ENCODE measurements at regions not wholly inside any gene's neighbourhood (a gene's known extent, or its start where the extent isn't known, plus 50 kb on each side); places are given as distances from the start of the nearest gene placed in this dataset.
"Not testable (repeated sequence)": the region's sequence is repeated elsewhere in the genome, so short reads cannot be mapped to it uniquely, and the experiment has no call there.

DNA sequence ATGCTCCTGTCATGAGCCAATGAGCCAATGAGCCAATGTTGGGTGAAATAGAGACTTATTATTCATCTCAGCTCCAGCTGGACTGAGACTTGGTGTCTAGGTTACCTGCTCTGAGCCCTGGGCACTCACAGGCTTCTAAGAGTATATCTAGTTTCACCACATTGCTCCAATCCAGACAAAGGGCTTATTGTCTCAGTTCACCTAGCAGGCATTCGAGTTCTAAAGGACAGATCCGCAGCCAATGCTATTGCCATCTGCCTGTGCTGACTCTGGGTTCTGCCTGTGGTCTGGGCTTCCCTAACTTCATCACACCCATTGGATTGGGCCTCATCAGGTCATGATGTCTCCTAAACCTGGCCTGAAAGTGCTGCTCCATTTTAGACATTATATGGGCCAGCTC is 66.1 kb upstream of the HS3ST4 start:
- no peak overlapping the region for H3K4me3 ChIP-seq (ENCODE audit: low read depth, low read length)
- TF ChIP-seq, protein P1, sequence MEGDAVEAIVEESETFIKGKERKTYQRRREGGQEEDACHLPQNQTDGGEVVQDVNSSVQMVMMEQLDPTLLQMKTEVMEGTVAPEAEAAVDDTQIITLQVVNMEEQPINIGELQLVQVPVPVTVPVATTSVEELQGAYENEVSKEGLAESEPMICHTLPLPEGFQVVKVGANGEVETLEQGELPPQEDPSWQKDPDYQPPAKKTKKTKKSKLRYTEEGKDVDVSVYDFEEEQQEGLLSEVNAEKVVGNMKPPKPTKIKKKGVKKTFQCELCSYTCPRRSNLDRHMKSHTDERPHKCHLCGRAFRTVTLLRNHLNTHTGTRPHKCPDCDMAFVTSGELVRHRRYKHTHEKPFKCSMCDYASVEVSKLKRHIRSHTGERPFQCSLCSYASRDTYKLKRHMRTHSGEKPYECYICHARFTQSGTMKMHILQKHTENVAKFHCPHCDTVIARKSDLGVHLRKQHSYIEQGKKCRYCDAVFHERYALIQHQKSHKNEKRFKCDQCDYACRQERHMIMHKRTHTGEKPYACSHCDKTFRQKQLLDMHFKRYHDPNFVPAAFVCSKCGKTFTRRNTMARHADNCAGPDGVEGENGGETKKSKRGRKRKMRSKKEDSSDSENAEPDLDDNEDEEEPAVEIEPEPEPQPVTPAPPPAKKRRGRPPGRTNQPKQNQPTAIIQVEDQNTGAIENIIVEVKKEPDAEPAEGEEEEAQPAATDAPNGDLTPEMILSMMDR (IDR thresholded peaks at IDR 0.05; ENCODE audit: insufficient read depth, low read length), result no peak
- no peak for DNase-seq (ENCODE audit: low read depth)

DNA sequence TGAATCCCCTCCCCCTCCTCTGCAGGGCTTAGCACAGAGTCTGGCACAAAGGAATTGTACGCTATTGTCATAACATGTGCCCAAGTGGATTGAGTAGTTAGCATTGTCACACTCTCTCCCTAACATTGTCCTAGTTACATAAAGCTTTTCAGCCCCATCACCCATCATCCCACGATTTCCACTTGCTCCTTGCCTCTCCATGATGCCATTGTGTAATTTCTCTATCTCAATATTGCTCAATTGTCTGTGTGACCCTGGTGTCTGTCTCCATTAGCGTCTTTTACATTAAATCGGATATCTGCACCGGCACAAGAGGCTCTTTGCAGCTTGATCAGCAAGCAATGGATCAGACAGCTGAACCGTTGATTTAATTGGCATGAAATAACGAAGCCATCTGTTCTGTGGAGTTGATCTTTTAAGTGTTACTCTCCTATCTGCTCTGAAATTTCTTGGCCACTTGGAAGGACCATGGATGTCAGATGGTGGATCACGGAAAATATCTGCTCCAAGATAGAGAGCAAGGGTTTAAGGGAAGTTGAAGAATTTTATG is 77.0 kb upstream of the HS3ST4 start:
- H3K4me3 ChIP-seq (ENCODE audit: low read depth, low read length), result no peak overlapping the region
- TF ChIP-seq, protein P1 (IDR thresholded peaks at IDR 0.05; ENCODE audit: insufficient read depth, low read length), result no peak
- no peak for DNase-seq (ENCODE audit: low read depth)

DNA sequence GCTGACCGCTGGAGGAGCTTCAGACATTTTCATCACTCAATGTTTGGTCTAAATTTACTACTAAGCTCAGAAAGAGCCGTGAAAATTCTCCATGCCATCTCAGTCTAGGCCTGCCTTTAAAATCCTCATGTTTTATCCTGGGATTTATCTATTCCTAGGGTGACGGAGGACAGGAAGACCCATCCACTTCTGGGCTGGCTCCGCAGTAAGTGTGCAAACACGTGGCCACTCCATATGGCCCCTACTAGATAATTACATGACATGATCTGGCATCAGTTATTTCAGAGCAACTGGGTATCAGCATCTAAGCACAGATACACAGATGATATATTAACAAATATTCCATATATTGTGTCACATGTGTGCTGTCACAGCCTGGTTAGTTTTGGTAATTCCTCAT is 77.8 kb upstream of the HS3ST4 start:
- TF ChIP-seq, protein P1 (IDR thresholded peaks at IDR 0.05; ENCODE audit: insufficient read depth, low read length), result no peak
- H3K4me3 ChIP-seq (ENCODE audit: low read depth, low read length), result no peak overlapping the region
- DNase-seq (ENCODE audit: low read depth), result no peak

DNA sequence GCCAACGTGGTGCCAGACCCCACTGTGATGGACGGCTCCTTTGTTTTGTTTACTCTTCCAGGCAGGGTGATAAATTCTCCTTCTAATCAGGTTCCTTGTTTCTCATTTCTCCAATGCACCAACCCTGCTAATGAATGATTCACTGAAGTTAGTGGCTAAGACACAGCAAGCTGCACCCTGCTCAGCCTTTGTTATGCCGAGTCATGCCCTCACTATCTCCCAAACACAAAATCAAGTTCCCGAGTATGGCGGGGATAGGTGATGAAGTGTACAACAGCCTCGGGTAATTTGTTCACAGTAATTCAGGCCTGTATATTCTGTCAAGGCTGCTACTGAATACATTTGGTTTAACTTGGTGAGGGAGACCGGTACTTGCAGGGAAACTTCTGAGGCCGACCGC is 83.8 kb upstream of the HS3ST4 start:
- no peak overlapping the region for H3K4me3 ChIP-seq (ENCODE audit: low read depth, low read length)
- TF ChIP-seq, protein P1 (IDR thresholded peaks at IDR 0.05; ENCODE audit: insufficient read depth, low read length), result no peak
- no peak for DNase-seq (ENCODE audit: low read depth)

DNA sequence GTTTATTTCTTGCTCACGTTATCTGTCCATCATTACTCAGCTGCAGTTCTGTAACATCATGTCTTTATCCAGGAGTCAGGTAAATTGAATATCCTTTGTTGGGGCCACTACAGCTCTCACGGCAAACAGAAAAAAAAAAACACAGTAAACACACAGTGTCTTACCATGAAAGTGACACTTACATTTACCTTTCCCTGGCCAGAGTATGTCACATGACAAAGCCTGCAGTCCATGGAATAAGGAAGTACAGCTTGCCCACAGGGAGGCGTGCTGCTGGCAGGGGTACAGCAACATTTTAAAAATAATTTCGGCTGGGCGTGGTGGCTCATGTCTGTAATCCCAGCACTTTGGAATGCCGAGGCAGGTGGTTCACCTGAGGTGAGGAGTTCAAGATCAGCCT is 85.7 kb upstream of the HS3ST4 start:
- TF ChIP-seq, protein P1 (IDR thresholded peaks at IDR 0.05; ENCODE audit: insufficient read depth, low read length), result no peak
- DNase-seq (ENCODE audit: low read depth), result no peak
- no peak overlapping the region for H3K4me3 ChIP-seq (ENCODE audit: low read depth, low read length)

DNA sequence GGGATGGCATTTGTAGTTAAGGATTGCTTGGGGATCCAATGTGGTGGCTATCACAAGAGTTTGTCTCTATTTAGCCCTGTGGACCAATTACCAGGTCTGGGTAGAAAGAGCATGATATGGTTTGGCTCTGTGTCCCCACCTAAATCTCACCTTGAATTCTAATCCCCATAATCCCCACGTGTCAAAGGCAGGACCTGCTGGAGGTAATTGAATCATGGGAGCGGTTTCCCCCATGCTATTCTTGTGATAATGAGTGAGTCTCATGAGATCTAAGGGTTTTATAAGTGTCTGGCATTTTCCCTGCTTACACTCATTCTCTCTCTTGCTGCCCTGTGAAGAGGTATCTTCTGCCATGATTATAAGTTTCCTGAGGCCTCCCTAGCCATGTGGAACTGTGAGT is 86.4 kb upstream of the HS3ST4 start:
- DNase-seq (ENCODE audit: low read depth), result no peak

DNA sequence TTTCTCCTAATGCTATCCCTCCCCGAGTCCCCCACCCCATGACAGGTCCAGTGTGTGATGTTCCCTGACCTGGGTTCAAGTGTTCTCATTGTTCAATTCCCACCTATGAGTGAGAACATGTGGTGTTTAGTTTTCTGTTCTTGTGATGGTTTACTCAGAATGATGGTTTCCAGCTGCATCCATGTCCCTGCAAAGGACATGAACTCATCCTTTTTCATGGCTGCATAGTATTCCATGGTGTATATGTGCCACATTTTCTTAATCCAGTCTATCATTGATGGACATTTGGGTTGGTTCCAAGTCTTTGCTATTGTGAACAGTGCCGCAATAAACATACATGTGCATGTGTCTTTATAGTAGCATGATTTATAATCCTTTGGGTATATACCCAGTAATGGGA is 90.5 kb upstream of the HS3ST4 start:
- not testable (repeated sequence) for DNase-seq (ENCODE audit: low read depth); H3K4me3 ChIP-seq (ENCODE audit: low read depth, low read length)

More for the DNA sequence above, 86.4 kb upstream of the HS3ST4 start:
- TF ChIP-seq, protein P1 (IDR thresholded peaks at IDR 0.05; ENCODE audit: insufficient read depth, low read length), result no peak
- no peak overlapping the region for H3K4me3 ChIP-seq (ENCODE audit: low read depth, low read length)

Measured in fibroblast of the aortic adventitia (primary cell).